ACC112 (cell line): ENCODE measurements at regions not wholly inside any gene's neighbourhood (a gene's known extent, or its start where the extent isn't known, plus 50 kb on each side); places are given as distances from the start of the nearest gene placed in this dataset.

Experiments
- H2AFZ ChIP-seq: fragments of 200-600 bp; sonication (generic); one replicate; pipeline ENCODE4 v1.6.0; 2017; ENCODE audit warnings: antibody characterized with exemption, low read length; ENCODE audit not compliant: unreplicated experiment
- H3K27ac ChIP-seq: fragments of 200-600 bp; sonication (generic); 2 replicates; pipeline ENCODE4 v1.5.1; 2014; ENCODE audit warnings: low read depth, mild to moderate bottlenecking, antibody characterized with exemption, low read length, moderate library complexity
- H3K27me3 ChIP-seq: fragments of 200-600 bp; sonication (generic); 2 replicates; pipeline ENCODE4 v1.6.1; 2014; ENCODE audit warnings: mild to moderate bottlenecking, antibody characterized with exemption, low read length, moderate library complexity, mixed read lengths; ENCODE audit not compliant: insufficient read depth
- H3K36me3 ChIP-seq: fragments of 200-600 bp; sonication (generic); 2 replicates; pipeline ENCODE4 v1.6.1; 2016; ENCODE audit warnings: mild to moderate bottlenecking, antibody characterized with exemption, low read length, moderate library complexity, mixed read lengths; ENCODE audit not compliant: insufficient read depth
- H3K4me1 ChIP-seq: fragments of 200-600 bp; sonication (generic); one replicate; pipeline ENCODE4 v1.6.1; 2016; ENCODE audit warnings: low read length, mixed read lengths; ENCODE audit not compliant: insufficient read depth, unreplicated experiment, control insufficient read depth
- H3K4me3 ChIP-seq: fragments of 200-600 bp; sonication (generic); 2 replicates; pipeline ENCODE4 v1.5.1; 2014; ENCODE audit warnings: mild to moderate bottlenecking, low read depth, low read length
- H3K79me2 ChIP-seq: fragments of 200-600 bp; sonication (generic); one replicate; pipeline ENCODE4 v1.6.0; 2016; ENCODE audit warnings: low read length; ENCODE audit not compliant: control insufficient read depth, unreplicated experiment, insufficient read depth

DNA sequence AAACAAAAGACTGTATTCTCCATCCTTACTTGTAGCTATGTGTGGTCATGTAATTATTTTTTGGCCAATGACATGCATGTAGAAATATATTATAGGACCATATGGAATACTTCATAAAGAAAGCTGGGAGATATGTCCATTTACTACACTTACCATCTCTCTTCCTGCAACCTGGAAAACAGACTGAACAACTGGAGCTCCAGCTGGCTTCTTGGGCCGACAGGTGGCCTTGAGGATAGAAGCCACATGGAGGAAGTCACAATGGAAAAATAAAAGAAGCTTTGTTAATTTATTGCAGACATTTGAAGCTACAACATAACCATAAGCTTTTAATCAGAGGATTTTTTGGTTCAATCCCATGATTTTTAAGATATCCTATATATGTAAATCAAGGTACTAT lies 167.9 kb upstream of the CBLB start:
- H3K27ac ChIP-seq: no peak overlapping the region
- no peak overlapping the region for H2AFZ ChIP-seq
- no peaks in the 10 kb centered on the region for H3K36me3 ChIP-seq
- no peaks in the 10 kb centered on the region for H3K79me2 ChIP-seq
- no peaks in the 10 kb centered on the region for H3K4me1 ChIP-seq
- no peak overlapping the region for H3K4me3 ChIP-seq
- no peaks in the 10 kb centered on the region for H3K27me3 ChIP-seq

DNA sequence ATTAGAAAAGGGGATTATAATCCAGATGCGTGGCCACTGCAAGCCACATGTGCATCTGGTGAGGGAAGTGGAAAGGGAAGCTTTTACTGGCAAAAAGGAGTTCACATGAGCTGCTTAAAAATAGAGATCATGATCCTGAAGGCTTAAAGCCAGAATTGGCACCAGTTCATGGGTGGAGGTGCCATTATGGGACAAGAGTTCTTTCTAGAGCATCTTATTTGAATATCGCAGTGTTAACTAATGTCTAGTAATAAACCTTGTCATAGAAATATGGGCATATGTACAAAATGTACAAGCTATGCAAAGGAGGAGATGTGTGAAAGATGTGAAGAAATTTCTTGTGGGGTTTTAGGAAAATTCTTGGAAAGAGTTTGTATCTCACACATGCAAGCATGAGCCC lies 178.4 kb upstream of the CBLB start:
- Histone ChIP-seq H3K27ac (no peak overlapping the region), H2AFZ (no peak overlapping the region), H3K4me1 (no peaks in the 10 kb centered on the region), H3K36me3 (no peaks in the 10 kb centered on the region), H3K79me2 (no peaks in the 10 kb centered on the region), H3K4me3 (no peak overlapping the region), H3K27me3 (no peaks in the 10 kb centered on the region)

GRCh38 chr3:106048946-106049481 lies 180.2 kb upstream of the CBLB start:
- Histone ChIP-seq H3K27me3 (no peaks in the 10 kb centered on the region), H3K27ac (no peak overlapping the region), H3K36me3 (no peaks in the 10 kb centered on the region), H3K79me2 (no peaks in the 10 kb centered on the region), H3K4me3 (no peak overlapping the region), H2AFZ (no peak overlapping the region), H3K4me1 (no peaks in the 10 kb centered on the region)

GRCh38 chr3:106049821-106050220 lies 181.0 kb upstream of the CBLB start:
- no peaks in the 10 kb centered on the region for H3K4me1 ChIP-seq
- no peaks in the 10 kb centered on the region for H3K27me3 ChIP-seq
- no peak overlapping the region for H2AFZ ChIP-seq
- H3K79me2 ChIP-seq: no peaks in the 10 kb centered on the region
- no peak overlapping the region for H3K4me3 ChIP-seq
- no peaks in the 10 kb centered on the region for H3K36me3 ChIP-seq
- H3K27ac ChIP-seq: no peak overlapping the region

DNA sequence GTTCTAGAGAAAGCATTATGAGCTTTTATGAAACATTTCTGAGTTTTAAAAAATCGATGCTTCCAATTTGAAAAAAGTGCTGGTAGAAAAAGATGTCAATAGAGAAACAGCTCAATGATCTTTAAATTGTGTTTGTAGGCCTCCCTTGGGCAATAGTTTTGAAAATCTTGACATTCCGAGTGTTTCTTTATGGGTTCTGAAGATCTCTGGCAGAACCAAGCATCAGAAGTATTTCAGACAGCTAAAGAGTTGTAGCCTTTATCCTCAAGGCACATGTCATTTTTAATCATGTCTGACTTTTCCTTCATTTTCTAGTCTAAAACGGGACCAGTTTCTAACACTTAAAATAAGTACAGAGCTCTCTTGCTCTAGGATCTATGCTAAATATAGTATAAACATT lies 188.1 kb upstream of the CBLB start:
- no peak overlapping the region for H3K27ac ChIP-seq
- no peaks in the 10 kb centered on the region for H3K4me1 ChIP-seq
- H3K79me2 ChIP-seq: no peaks in the 10 kb centered on the region
- no peaks in the 10 kb centered on the region for H3K27me3 ChIP-seq
- no peaks in the 10 kb centered on the region for H3K36me3 ChIP-seq
- no peak overlapping the region for H3K4me3 ChIP-seq
- H2AFZ ChIP-seq: no peak overlapping the region

DNA sequence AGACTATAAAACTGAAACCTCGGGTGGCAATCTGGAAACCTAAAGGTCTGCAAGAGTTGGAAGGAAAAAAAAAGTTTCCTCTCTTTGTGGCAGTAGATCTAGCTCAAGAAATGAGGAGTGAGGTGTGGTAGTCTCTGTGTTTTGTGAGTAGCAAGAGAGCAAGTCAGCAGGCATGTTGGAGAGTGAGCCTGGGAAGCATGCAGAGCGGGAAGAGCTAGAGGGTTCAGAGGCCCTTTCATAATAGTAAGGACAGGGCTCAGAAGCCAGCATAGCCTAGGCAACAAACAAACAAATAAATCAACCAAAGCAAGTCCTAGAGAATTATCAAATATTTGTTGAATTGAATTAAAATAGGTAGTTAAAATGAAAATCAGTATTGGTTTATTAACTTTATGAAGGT lies 189.7 kb upstream of the CBLB start:
- Histone ChIP-seq H3K4me3 (no peak overlapping the region), H3K27me3 (no peaks in the 10 kb centered on the region), H3K79me2 (no peaks in the 10 kb centered on the region), H3K36me3 (no peaks in the 10 kb centered on the region), H2AFZ (no peak overlapping the region), H3K4me1 (no peaks in the 10 kb centered on the region), H3K27ac (no peak overlapping the region)

GRCh38 chr3:106059953-106060517 lies 191.2 kb upstream of the CBLB start:
- H3K4me3 ChIP-seq: no peak overlapping the region
- H3K79me2 ChIP-seq: no peaks in the 10 kb centered on the region
- no peaks in the 10 kb centered on the region for H3K27me3 ChIP-seq
- H3K36me3 ChIP-seq: no peaks in the 10 kb centered on the region
- H3K27ac ChIP-seq: no peak overlapping the region
- no peak overlapping the region for H2AFZ ChIP-seq
- no peaks in the 10 kb centered on the region for H3K4me1 ChIP-seq

- Histone ChIP-seq H3K36me3 (no peaks in the 10 kb centered on the region), H3K4me1 (peaks cover 8% of the 10 kb centered on the region), H3K27me3 (no peaks in the 10 kb centered on the region), H3K79me2 (no peaks in the 10 kb centered on the region), H3K27ac (no peak overlapping the region), H3K4me3 (no peak overlapping the region), H2AFZ (no peak overlapping the region)
Measured at GRCh38 chr3:106063909-106064308, 195.1 kb upstream of the CBLB start.

DNA sequence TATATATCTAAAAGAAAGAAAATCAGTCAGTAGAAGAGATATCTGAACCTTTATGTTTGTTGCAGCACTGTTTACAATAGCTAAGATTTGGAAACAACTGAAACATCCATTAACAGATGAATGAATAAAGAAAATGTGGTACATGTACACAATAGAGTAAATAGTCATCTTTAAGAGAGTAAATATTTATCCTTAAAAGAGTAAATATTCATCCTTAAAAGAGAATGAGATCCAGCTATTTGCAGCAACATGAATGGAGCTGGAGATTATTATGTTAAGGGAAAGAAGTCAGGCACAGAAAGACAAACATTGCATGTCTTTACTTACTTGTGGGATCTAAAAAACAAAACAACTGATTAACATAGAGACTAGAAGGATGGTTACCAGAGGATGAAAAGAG lies 197.0 kb upstream of the CBLB start:
- Histone ChIP-seq H2AFZ (no peak overlapping the region), H3K27ac (no peak overlapping the region), H3K27me3 (no peaks in the 10 kb centered on the region), H3K4me1 (peaks cover 14% of the 10 kb centered on the region), H3K79me2 (no peaks in the 10 kb centered on the region), H3K36me3 (no peaks in the 10 kb centered on the region), H3K4me3 (no peak overlapping the region)

DNA sequence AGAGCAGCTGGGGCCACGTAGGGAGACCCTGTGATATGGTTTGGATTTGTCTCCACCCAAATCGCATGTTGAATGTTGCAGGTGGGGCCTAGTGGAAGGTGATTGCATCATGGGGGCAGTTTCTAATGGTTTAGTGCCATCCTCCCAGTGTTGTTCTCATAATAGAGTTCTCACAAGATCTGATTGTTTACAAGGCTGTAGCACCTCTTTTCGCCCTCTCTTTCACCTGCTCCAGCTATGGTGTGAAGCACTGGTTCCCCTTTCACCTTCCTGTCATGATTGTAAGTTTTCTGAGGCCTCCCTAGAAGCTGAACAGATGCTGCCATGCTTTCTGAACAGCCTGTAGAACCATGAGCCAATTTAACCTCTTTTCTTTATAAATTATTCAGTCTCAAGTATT lies 198.9 kb upstream of the CBLB start:
- no peaks in the 10 kb centered on the region for H3K36me3 ChIP-seq
- H3K79me2 ChIP-seq: no peaks in the 10 kb centered on the region
- H2AFZ ChIP-seq: no peak overlapping the region
- no peak overlapping the region for H3K27ac ChIP-seq
- no peaks in the 10 kb centered on the region for H3K27me3 ChIP-seq
- H3K4me1 ChIP-seq: peaks cover 14% of the 10 kb centered on the region
- no peak overlapping the region for H3K4me3 ChIP-seq

DNA sequence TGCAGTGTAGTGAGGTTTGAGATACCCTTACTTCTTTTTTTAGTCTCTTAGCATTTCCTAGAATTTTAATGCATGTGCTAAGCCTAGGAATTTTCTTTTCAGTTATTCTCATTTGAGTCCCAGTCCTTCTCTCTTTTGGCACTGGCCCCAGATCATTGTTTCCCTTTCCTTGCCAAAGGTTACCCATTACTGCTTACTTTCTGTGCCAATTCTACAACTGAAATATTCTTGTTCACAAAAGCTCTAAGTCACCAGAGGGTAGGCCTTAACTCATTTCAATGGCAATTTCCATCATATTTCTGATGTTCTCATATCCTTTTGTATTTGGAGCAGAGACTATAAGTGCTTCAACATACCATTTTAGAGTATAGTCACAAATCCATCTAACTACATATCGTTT lies 199.6 kb upstream of the CBLB start:
- H3K27me3 ChIP-seq: no peaks in the 10 kb centered on the region
- peaks cover 14% of the 10 kb centered on the region for H3K4me1 ChIP-seq
- peak overlapping the region; percentile 39 for H3K27ac ChIP-seq
- no peaks in the 10 kb centered on the region for H3K36me3 ChIP-seq
- H3K79me2 ChIP-seq: no peaks in the 10 kb centered on the region
- H3K4me3 ChIP-seq: peak overlapping the region; percentile 59; the same call in 1 of the 2 replicates
- H2AFZ ChIP-seq: peak overlapping the region; percentile 88
